ENCODE measurements at regions not wholly inside any gene's neighbourhood (a gene's known extent, or its start where the extent isn't known, plus 50 kb on each side); places are given as distances from the start of the nearest gene placed in this dataset.

- no peak for DNase-seq (ENCODE audit: low spot score)
Observed at GRCh38 chr10:4581929-4582328, 244.1 kb upstream of the AKR1E2 start.

- no peak for DNase-seq (ENCODE audit: low spot score)
Observed at GRCh38 chr10:4579844-4580243, 246.2 kb upstream of the AKR1E2 start.

- no peak for DNase-seq (ENCODE audit: low spot score)
Observed at GRCh38 chr10:4576206-4576605, 249.8 kb upstream of the AKR1E2 start.

- DNase-seq (ENCODE audit: low spot score): no peak
Observed at GRCh38 chr10:4569151-4569550, 256.9 kb upstream of the AKR1E2 start.

- no peak for DNase-seq (ENCODE audit: low spot score)
Observed at GRCh38 chr10:4568731-4569130, 257.3 kb upstream of the AKR1E2 start.

GRCh38 chr10:4568086-4568485 lies 257.9 kb upstream of the AKR1E2 start:
- no peak for DNase-seq (ENCODE audit: low spot score)

GRCh38 chr10:4567637-4568036 lies 258.4 kb upstream of the AKR1E2 start:
- no peak for DNase-seq (ENCODE audit: low spot score)

GRCh38 chr10:4566011-4566410 lies 260.0 kb upstream of the AKR1E2 start:
- no peak for DNase-seq (ENCODE audit: low spot score)

GRCh38 chr10:4561296-4561695 lies 264.7 kb upstream of the AKR1E2 start:
- no peak for DNase-seq (ENCODE audit: low spot score)

- DNase-seq (ENCODE audit: low spot score): no peak
Observed at GRCh38 chr10:4557469-4557868, 268.5 kb upstream of the AKR1E2 start.

- DNase-seq (ENCODE audit: low spot score): no peak
Observed at GRCh38 chr10:4556527-4556926, 269.5 kb upstream of the AKR1E2 start.

- DNase-seq (ENCODE audit: low spot score): no peak
Observed at GRCh38 chr10:4555920-4556319, 270.1 kb upstream of the AKR1E2 start.

- no peak for DNase-seq (ENCODE audit: low spot score)
Observed at GRCh38 chr10:4549139-4549653, 276.8 kb upstream of the AKR1E2 start.

- DNase-seq (ENCODE audit: low spot score): no peak
Observed at GRCh38 chr10:4546931-4547330, 279.1 kb upstream of the AKR1E2 start.

- DNase-seq (ENCODE audit: low spot score): no peak
Observed at GRCh38 chr10:4546500-4546899, 279.5 kb upstream of the AKR1E2 start.

- DNase-seq (ENCODE audit: low spot score): no peak
Observed at GRCh38 chr10:4545062-4545461, 280.9 kb upstream of the AKR1E2 start.

- no peak for DNase-seq (ENCODE audit: low spot score)
Observed at GRCh38 chr10:4543938-4544533, 282.0 kb upstream of the AKR1E2 start.

- DNase-seq (ENCODE audit: low spot score): peak; percentile 61
Observed at GRCh38 chr10:4541292-4541691, 284.7 kb upstream of the AKR1E2 start.

GRCh38 chr10:4538016-4538415 lies 288.0 kb upstream of the AKR1E2 start:
- DNase-seq (ENCODE audit: low spot score): no peak

- DNase-seq (ENCODE audit: low spot score): no peak
Observed at GRCh38 chr10:4535521-4535920, 290.5 kb upstream of the AKR1E2 start.

GRCh38 chr10:4533621-4534020 lies 292.4 kb upstream of the AKR1E2 start:
- no peak for DNase-seq (ENCODE audit: low spot score)

- DNase-seq (ENCODE audit: low spot score): no peak
Observed at GRCh38 chr10:4532976-4533375, 293.0 kb upstream of the AKR1E2 start.

GRCh38 chr10:4532467-4532866 lies 293.5 kb upstream of the AKR1E2 start:
- peak; percentile 23 for DNase-seq (ENCODE audit: low spot score)

GRCh38 chr10:4532011-4532410 lies 294.0 kb upstream of the AKR1E2 start:
- no peak for DNase-seq (ENCODE audit: low spot score)
